NCI-H2227 (cell line): ENCODE measurements at regions not wholly inside any gene's neighbourhood (a gene's known extent, or its start where the extent isn't known, plus 50 kb on each side); places are given as distances from the start of the nearest gene placed in this dataset.
"Not testable (repeated sequence)": the region's sequence is repeated elsewhere in the genome, so short reads cannot be mapped to it uniquely, and the experiment has no call there.

Experiments used
- DNase-seq: peaks from one replicate; lab custom pipeline; 2025; ENCODE audit not compliant: unreplicated experiment; lab: John Stamatoyannopoulos, UW

GRCh38 chr2:10223471-10223870 is 79.2 kb upstream of the HPCAL1 start:
- no peak for DNase-seq

GRCh38 chr2:10223932-10224720 is 78.6 kb upstream of the HPCAL1 start:
- no peak for DNase-seq

DNA sequence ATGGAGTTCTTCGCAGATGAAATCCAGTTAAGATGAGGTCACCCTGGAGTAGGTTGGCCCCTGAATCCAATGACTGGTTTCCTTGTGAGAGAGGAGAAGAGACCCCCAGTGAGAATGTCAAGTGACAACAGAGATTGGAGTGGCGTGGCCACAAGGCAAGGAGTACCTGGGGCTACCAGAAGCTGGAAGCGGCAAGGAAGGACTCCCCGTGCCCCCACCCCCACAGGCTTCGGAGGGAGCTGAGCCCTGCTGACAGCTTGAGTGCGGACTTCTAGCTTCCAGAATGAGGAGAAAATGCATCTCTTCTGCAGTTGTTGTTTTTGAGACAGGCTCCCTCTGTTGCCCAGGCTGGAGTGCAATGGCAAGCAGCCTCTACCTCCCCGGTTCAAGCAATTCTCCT is 78.0 kb upstream of the HPCAL1 start:
- DNase-seq, result no peak

- DNase-seq, result peak; percentile 86
Measured at GRCh38 chr2:10225291-10226037, 77.2 kb upstream of the HPCAL1 start.

GRCh38 chr2:10226038-10226724 is 76.5 kb upstream of the HPCAL1 start:
- DNase-seq, result no peak

DNA sequence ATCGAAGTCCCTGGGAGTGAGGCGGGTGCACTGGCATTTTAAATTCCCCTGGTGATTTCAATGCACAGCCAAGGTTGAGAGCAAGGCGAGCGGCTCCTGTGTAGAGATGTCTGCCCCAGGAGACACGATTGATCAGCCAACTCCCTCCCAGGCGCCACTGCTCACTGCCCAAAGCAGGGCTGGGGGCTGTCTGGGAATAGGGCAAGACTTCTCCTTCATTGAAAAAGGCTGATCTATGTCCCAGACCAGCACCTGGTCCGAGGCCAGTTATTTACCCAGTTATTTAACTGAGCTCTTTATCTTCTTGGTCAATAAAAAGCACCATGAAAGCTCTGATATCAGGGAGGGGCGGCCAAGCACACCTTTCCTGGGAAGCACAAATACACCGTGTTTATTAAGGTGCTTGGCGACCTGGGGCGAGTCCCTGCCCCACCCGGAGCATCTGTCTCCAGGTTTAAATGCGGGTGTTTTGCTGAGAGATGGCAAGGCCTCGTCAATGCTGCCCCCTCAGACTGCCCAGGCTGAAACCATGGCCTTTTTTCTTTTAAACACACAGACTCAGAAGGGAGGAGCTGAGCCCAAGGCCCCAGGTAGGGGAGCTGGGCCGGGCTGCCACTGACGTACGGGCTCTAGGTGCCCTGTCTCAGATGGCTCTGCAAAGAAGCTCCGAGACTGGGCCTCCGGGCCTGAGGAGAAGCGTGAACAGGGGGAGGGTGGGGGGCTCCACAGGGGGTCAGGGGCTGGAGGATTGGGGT is 73.9 kb upstream of the HPCAL1 start:
- DNase-seq, result no peak

DNA sequence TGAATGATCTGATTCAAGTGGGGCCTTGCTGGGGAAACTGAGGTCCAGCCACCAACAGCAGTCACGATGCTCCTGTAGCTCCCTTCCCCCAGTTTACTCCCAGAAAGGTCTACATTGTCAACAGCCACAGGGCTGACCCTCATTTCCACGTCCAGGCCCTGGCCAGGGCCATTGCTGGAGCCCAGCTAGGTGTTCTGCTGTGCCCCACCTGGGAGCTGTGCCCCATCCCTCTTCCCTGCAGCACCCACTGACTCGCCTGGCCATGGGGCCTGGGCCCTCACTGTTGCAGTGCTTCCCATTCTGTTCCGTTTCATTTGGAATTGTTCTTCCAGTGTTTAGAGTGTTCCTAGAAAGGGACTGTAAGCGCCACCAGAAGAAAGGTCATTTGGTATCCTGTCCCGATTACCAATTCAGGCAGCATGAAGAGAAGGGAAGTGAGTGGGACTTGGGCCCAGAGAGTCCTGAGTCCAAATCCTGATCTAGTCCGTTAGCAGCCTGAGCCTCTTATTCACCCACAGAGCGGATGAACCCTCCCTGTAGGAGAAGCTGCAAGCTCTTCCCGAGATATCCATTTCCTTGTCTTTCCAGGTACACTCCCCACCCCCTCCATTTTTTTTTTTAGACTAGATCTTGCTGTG is 73.1 kb upstream of the HPCAL1 start:
- no peak for DNase-seq

DNA sequence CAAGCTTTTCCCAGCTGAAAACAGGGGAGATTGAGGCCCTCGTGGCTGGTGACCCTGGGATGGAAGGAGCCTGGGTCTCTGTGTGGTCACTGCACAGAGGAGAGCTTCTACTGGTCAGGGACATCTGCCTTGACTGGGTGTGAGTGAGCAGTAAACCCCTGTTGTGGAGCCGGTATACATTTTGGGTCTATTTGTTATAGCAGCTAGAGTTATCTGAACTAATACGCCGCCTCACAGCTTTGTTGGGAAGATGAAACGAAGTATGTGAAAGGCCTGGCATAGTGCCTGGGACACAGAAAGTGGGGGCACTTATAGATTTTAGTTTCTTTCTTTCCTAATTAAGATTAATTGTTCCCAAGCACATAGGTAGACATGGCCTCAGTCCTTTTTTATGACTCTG is 72.2 kb upstream of the HPCAL1 start:
- DNase-seq, result no peak

- DNase-seq, result not testable (repeated sequence)
Measured at GRCh38 chr2:10230921-10231320, 71.8 kb upstream of the HPCAL1 start.

- no peak for DNase-seq
Measured at GRCh38 chr2:10231551-10232085, 71.1 kb upstream of the HPCAL1 start.

- DNase-seq, result no peak
Measured at GRCh38 chr2:10232096-10232815, 70.4 kb upstream of the HPCAL1 start.

GRCh38 chr2:10233131-10234012 is 69.3 kb upstream of the HPCAL1 start:
- no peak for DNase-seq

GRCh38 chr2:10234013-10234306 is 68.7 kb upstream of the HPCAL1 start:
- DNase-seq, result no peak

GRCh38 chr2:10234409-10235094 is 68.2 kb upstream of the HPCAL1 start:
- no peak for DNase-seq

GRCh38 chr2:10235099-10235908 is 67.4 kb upstream of the HPCAL1 start:
- no peak for DNase-seq

DNA sequence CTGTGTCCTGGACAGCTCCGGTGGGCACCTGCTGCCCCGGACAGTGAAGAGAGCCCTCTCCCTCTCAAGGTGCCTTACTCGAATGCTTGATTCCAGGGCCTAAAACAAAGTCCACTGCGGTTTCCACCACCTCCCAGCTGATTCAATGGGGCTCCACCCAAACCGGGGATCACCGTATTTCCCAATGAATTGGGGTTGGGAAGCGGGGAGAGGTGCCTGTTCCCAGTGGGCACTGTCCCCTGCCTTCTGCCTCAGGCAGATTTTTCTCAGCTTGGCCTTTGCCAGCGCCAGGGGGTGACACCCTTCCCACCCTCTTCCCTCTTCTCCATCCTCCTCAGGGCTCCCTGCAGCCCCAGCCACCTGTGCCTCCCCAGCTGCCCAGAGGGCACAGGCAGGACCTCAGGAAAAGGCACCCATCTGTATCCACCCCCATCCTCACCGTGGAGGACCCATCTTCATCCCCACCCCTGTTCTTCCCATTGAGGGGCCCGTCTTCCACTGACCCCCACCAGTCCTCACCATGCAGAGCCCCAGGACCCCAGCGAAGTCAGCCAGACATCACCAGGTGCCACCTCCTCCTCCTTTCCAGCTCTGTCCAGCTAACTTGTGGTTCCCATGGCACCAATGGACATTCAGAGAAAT is 66.7 kb upstream of the HPCAL1 start:
- no peak for DNase-seq
